Fibroblast of mammary gland (primary cell): ENCODE measurements at regions not wholly inside any gene's neighbourhood (a gene's known extent, or its start where the extent isn't known, plus 50 kb on each side); places are given as distances from the start of the nearest gene placed in this dataset.

Experiments
- DNase-seq: peaks from one replicate; pipeline ENCODE4 v3.0.0-alpha.2; 2010; ENCODE audit warnings: low read depth
- H3K4me3 ChIP-seq: 2 replicates; pipeline ENCODE4 v1.5.1; 2011; ENCODE audit warnings: low read depth, mild to moderate bottlenecking, low read length, moderate library complexity; ENCODE audit not compliant: control insufficient read depth
- TF ChIP-seq, protein P1 (sequence below): conservative IDR thresholded peaks from 2 replicates; pipeline ENCODE4 v1.5.1; 2011; ENCODE audit warnings: low read depth, low read length, inconsistent platforms; ENCODE audit not compliant: control insufficient read depth, insufficient read depth

DNA sequence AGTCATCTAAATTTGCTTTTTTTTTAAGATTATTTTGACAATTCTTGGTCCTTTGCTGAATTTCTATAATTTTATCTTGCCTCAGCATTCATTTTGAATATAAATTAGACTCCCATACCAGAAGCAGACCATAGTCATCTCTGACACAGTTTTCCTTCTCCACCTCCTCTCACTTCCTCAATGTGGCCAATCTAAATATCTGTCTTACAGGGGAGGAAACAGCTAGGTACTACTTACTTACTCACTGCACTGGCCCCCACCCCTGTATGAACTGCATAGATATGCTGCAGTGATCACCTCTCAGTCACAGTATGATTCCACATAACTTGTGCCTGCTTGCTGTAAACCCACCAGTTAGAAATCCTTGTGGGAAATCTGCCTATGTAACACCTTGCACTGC is 665.6 kb downstream of the FGF9 start:
- no peak for DNase-seq
- no peak overlapping the region for H3K4me3 ChIP-seq
- TF ChIP-seq, protein P1, sequence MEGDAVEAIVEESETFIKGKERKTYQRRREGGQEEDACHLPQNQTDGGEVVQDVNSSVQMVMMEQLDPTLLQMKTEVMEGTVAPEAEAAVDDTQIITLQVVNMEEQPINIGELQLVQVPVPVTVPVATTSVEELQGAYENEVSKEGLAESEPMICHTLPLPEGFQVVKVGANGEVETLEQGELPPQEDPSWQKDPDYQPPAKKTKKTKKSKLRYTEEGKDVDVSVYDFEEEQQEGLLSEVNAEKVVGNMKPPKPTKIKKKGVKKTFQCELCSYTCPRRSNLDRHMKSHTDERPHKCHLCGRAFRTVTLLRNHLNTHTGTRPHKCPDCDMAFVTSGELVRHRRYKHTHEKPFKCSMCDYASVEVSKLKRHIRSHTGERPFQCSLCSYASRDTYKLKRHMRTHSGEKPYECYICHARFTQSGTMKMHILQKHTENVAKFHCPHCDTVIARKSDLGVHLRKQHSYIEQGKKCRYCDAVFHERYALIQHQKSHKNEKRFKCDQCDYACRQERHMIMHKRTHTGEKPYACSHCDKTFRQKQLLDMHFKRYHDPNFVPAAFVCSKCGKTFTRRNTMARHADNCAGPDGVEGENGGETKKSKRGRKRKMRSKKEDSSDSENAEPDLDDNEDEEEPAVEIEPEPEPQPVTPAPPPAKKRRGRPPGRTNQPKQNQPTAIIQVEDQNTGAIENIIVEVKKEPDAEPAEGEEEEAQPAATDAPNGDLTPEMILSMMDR = no peak

DNA sequence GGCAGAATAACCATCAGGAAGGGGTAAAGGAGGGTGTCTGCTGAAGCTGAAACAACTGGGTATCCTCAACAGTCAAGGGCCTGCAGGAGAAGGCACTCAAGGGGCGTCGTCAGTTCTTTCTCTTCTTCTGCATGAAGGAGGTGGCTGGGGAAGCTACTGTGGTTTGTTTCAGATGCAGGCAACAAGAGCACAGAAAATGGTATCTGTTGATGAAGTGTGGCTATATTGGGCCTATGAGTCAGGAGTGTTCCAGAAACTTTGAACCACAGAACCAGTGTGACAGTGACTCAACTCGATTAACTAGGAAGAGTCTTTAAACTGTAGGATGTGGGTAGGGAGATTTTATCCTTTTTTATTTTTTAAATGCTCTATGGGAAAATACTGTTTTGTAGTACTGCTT is 686.3 kb downstream of the FGF9 start:
- TF ChIP-seq, protein P1 = no peak
- DNase-seq = peak; percentile 16
- H3K4me3 ChIP-seq = no peak overlapping the region

DNA sequence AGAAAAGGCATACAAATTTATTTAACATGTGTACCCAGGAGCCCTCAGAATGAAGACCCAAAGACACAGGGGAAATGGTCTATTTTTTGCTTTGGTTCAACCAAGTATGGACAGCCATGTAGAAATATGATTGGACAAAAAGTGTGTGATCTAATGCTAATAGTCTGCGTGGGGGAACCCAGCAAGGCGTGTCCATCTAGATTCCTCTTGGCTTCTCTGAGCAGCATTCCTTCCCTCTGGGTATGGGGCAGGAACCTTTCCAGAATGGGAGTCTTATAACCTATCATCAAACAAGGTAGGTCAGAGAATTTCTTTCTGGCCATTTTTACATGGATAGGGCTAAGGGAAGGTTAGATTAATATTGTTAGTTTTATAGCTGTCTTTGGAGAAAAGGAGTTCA is 698.2 kb downstream of the FGF9 start:
- TF ChIP-seq, protein P1 = no peak
- H3K4me3 ChIP-seq = no peak overlapping the region
- DNase-seq = no peak

DNA sequence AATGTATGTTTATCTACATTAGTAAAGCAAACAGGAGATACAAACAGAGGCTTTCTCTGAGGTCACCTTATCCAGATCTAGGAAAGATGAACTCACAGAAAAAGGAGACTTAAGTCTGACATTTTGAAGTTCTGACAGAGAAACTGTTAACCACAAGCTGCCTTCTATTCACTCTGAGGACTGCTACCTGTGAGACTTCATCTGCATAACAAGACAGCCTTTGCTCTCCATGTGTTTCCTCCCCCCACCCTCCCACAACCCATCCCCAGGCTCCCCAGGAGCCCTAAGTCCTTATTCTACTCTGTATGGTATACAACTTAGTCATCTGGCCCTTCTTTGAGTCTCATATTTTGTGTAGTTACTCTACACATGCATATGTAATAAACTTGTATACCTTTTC is 699.0 kb downstream of the FGF9 start:
- DNase-seq = no peak
- TF ChIP-seq, protein P1 = no peak
- no peak overlapping the region for H3K4me3 ChIP-seq

DNA sequence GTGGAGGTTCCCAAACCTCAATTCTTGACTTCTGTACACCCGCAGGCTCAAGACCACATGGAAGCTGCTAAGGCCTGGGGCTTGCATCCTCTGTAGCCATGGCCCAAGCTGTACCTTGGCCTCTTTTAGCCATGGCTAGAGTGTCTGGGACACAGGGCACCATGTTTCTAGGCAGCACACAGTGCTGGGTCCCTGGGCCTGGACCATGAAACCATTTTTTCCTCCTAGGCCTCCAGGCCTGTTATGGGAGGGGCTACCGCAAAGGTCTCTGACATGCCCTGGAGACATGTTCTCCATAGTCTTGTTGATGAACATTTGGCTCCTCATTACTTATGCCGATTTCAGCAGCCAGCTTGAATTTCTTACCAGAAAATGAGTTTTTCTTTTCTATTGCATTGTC is 701.4 kb downstream of the FGF9 start:
- no peak for DNase-seq
- no peak overlapping the region for H3K4me3 ChIP-seq
- TF ChIP-seq, protein P1 = no peak

DNA sequence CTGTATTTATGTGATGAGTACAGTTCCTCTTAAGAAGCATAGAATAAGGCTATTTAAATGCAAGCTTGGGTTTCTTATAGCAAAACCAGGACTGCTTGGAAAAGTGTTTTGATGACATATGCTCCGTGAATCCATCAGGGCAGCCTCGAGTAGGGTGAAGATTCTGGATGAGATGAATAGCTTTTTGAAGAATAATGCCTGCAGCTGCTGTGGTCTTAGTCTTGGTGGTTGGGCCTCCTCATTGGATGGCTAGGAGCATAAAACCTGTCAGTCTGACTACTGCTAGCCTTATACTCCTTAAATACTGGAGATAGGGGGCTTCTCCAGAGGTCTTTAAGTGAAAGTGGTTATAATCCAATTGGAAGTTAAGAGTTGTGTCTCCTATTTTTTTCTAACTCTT is 704.3 kb downstream of the FGF9 start:
- no peak for DNase-seq
- H3K4me3 ChIP-seq = no peak overlapping the region
- TF ChIP-seq, protein P1 = no peak

DNA sequence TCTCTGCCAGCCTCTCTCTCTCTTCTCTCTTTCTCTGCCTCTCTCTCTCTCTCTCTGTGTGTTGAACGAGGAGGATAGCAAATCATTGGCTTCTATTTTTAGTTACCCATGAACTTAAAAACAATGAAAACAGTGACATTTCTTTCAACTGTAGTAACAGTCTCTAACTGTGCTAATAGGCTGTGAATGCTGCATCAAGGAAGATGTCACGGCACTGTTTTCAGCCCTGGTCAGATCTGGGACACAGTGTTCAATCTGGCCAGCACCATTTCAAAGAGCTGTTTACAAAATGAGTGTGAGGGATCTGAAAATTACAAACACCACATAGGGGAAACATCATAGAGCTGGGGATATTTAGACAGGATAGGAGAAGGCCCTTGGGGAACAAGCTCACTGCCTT is 717.0 kb downstream of the FGF9 start:
- H3K4me3 ChIP-seq = no peak overlapping the region
- DNase-seq = no peak
- TF ChIP-seq, protein P1 = no peak
